Neural cell (in vitro differentiated cells): ENCODE measurements at regions not wholly inside any gene's neighbourhood (a gene's known extent, or its start where the extent isn't known, plus 50 kb on each side); places are given as distances from the start of the nearest gene placed in this dataset.

Experiments used
- H2AFZ ChIP-seq: fragments of 200-600, 300-800 bp; sonication (generic), shearing (Covaris generic); 2 replicates; pipeline ENCODE4 v1.6.0; 2014; ENCODE audit warnings: low read depth, mild to moderate bottlenecking, antibody characterized with exemption, low read length, moderate library complexity
- H3F3A ChIP-seq: fragments of 200-600 bp; shearing (Covaris generic); 2 replicates; pipeline ENCODE4 v1.6.1; 2016; ENCODE audit warnings: mild to moderate bottlenecking, moderate library complexity, mixed read lengths, antibody characterized with exemption, low read length; ENCODE audit not compliant: insufficient read depth, poor library complexity, severe bottlenecking
- H3K27ac ChIP-seq: fragments of 200-600, 300-800 bp; sonication (generic), shearing (Covaris generic); 2 replicates; pipeline ENCODE4 v1.5.1; 2014; ENCODE audit warnings: mild to moderate bottlenecking, low read length, moderate library complexity
- H3K27me3 ChIP-seq: fragments of 300-800, 200-600 bp; sonication (generic), shearing (Covaris generic); 2 replicates; pipeline ENCODE4 v1.6.0; 2014; ENCODE audit warnings: mild to moderate bottlenecking, low read depth, low read length, moderate library complexity; ENCODE audit not compliant: insufficient read depth
- H3K36me3 ChIP-seq: fragments of 300-800, 200-600 bp; sonication (generic), shearing (Covaris generic); 2 replicates; pipeline ENCODE4 v1.5.1; 2014; ENCODE audit warnings: mild to moderate bottlenecking, antibody characterized with exemption, low read length, moderate library complexity; ENCODE audit not compliant: insufficient read depth
- H3K4me2 ChIP-seq: fragments of 300-800, 200-600 bp; sonication (generic), shearing (Covaris generic); 2 replicates; pipeline ENCODE4 v1.6.0; 2014; ENCODE audit warnings: mild to moderate bottlenecking, low read length
- H3K4me3 ChIP-seq: fragments of 300-800, 200-600 bp; sonication (generic), shearing (Covaris generic); 2 replicates; pipeline ENCODE4 v1.5.1; 2014; ENCODE audit warnings: mild to moderate bottlenecking, low read length, moderate library complexity
- H3K79me2 ChIP-seq: fragments of 200-600 bp; shearing (Covaris generic); replicated peaks from 2 replicates; pipeline ENCODE4 v1.6.0; 2014; ENCODE audit warnings: mild to moderate bottlenecking, low read length, moderate library complexity; ENCODE audit not compliant: insufficient read depth
- H3K9ac ChIP-seq: fragments of 300-800, 200-600 bp; sonication (generic), shearing (Covaris generic); 2 replicates; pipeline ENCODE4 v1.6.1; 2016; ENCODE audit warnings: mild to moderate bottlenecking, low read length, mixed read lengths
- H3K9me2 ChIP-seq: fragments of 200-600 bp; shearing (Covaris generic); 2 replicates; pipeline ENCODE4 v1.6.1; 2016; ENCODE audit warnings: mild to moderate bottlenecking, low read length, mixed read lengths; ENCODE audit not compliant: insufficient read depth
- H3K9me3 ChIP-seq: fragments of 200-600, 300-800 bp; sonication (generic), shearing (Covaris generic); 2 replicates; pipeline ENCODE4 v1.6.1; 2016; ENCODE audit warnings: mild to moderate bottlenecking, mixed run types, low read length, moderate library complexity, mixed read lengths
- H4K20me1 ChIP-seq: fragments of 200-600 bp; shearing (Covaris generic); 2 replicates; pipeline ENCODE4 v1.6.1; 2016; ENCODE audit warnings: mild to moderate bottlenecking, mixed run types; ENCODE audit not compliant: insufficient read depth
- CTCF ChIP-seq: fragments of 450-650 bp; IDR thresholded peaks from 2 replicates; pipeline ENCODE4 v1.5.1; 2014; ENCODE audit warnings: antibody characterized with exemption, mild to moderate bottlenecking, moderate library complexity; ENCODE audit not compliant: poor library complexity, severe bottlenecking
- EP300 ChIP-seq: fragments of 450-650 bp; conservative IDR thresholded peaks from 2 replicates; pipeline ENCODE4 v1.6.1; 2014; ENCODE audit warnings: antibody characterized with exemption, mild to moderate bottlenecking, moderate library complexity; ENCODE audit not compliant: poor library complexity, severe bottlenecking
- EZH2 ChIP-seq: fragments of 200-600, 300-800 bp; shearing (Covaris generic), sonication (generic); IDR thresholded peaks from 2 replicates; pipeline ENCODE4 v1.6.1; 2014; ENCODE audit warnings: antibody characterized with exemption, low read length, borderline replicate concordance, mild to moderate bottlenecking; ENCODE audit not compliant: insufficient read depth, poor library complexity, severe bottlenecking
- MXI1 ChIP-seq: fragments of 450-650 bp; conservative IDR thresholded peaks from 2 replicates; pipeline ENCODE4 v1.6.1; 2014; ENCODE audit warnings: antibody characterized with exemption, mild to moderate bottlenecking; ENCODE audit not compliant: poor library complexity, severe bottlenecking
- POLR2AphosphoS5 ChIP-seq: IDR thresholded peaks from 2 replicates; pipeline ENCODE4 v1.6.1; 2012
- RAD21 ChIP-seq: fragments of 450-650 bp; conservative IDR thresholded peaks from 2 replicates; pipeline ENCODE4 v1.6.1; 2014; ENCODE audit warnings: antibody characterized with exemption, mild to moderate bottlenecking, moderate library complexity
- REST ChIP-seq: IDR thresholded peaks from 2 replicates; pipeline ENCODE4 v1.6.1; 2012; ENCODE audit warnings: borderline replicate concordance
- SMC3 ChIP-seq: fragments of 450-650 bp; conservative IDR thresholded peaks from 2 replicates; pipeline ENCODE4 v1.6.1; 2014; ENCODE audit warnings: antibody characterized with exemption, mild to moderate bottlenecking, moderate library complexity; ENCODE audit not compliant: poor library complexity
- TAF1 ChIP-seq: IDR thresholded peaks from 2 replicates; pipeline ENCODE4 v1.6.1; 2012; ENCODE audit warnings: low read depth

GRCh38 chr5:3261081-3261480 lies 334.6 kb upstream of the IRX1 start:
- no peak overlapping the region for H3K4me2 ChIP-seq
- H3K9me2 ChIP-seq, result no peaks in the 10 kb centered on the region
- no peaks in the 10 kb centered on the region for H4K20me1 ChIP-seq
- H3K9me3 ChIP-seq, result no peaks in the 10 kb centered on the region
- H3K9ac ChIP-seq, result no peak overlapping the region
- TF ChIP-seq CTCF, result no peak
- TF ChIP-seq POLR2AphosphoS5, result no peak
- no peak for TF ChIP-seq SMC3
- TF ChIP-seq MXI1, result no peak
- TF ChIP-seq EP300, result no peak
- TF ChIP-seq EZH2, result no peak
- TF ChIP-seq TAF1, result no peak
- TF ChIP-seq RAD21, result no peak
- TF ChIP-seq REST, result no peak
- H3K27me3 ChIP-seq, result no peaks in the 10 kb centered on the region
- no peaks in the 10 kb centered on the region for H3K79me2 ChIP-seq
- no peak overlapping the region for H3K4me3 ChIP-seq
- no peak overlapping the region for H2AFZ ChIP-seq
- no peak overlapping the region for H3K27ac ChIP-seq
- no peaks in the 10 kb centered on the region for H3F3A ChIP-seq
- H3K36me3 ChIP-seq, result no peaks in the 10 kb centered on the region

GRCh38 chr5:3258050-3258449 lies 337.6 kb upstream of the IRX1 start:
- Histone ChIP-seq H3K27me3 (no peaks in the 10 kb centered on the region), H3K27ac (no peak overlapping the region), H3K9me2 (no peaks in the 10 kb centered on the region), H3K9ac (no peak overlapping the region), H3K36me3 (no peaks in the 10 kb centered on the region), H4K20me1 (no peaks in the 10 kb centered on the region), H3K4me3 (no peak overlapping the region), H3K4me2 (no peak overlapping the region), H3F3A (no peaks in the 10 kb centered on the region), H2AFZ (no peak overlapping the region), H3K79me2 (no peaks in the 10 kb centered on the region), H3K9me3 (no peaks in the 10 kb centered on the region)
- no peak for TF ChIP-seq EZH2
- no peak for TF ChIP-seq TAF1
- TF ChIP-seq REST, result no peak
- no peak for TF ChIP-seq POLR2AphosphoS5
- TF ChIP-seq SMC3, result no peak
- TF ChIP-seq EP300, result no peak
- TF ChIP-seq RAD21, result no peak
- no peak for TF ChIP-seq MXI1
- no peak for TF ChIP-seq CTCF
